ENCODE measurements at regions not wholly inside any gene's neighbourhood (a gene's known extent, or its start where the extent isn't known, plus 50 kb on each side); places are given as distances from the start of the nearest gene placed in this dataset.

DNA sequence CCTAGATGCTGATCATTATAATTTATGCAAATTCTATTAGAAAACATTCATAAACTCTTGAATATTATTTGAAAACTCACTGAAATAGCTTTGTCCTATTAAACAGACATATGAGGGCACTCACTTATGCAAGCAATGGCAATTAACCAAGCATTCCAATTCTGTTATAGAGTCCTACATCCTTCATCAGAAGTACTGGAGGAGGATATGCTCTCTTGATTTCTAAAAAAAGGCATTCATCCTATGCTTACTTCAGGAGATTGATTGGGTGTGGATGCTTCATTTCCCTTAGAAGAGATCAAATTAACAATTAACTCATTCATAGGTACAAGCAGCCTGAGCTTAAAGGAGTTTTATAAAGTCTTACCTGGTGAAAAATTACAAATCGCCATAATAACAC, 1317.2 kb downstream of the PCDH7 start:
- no peak for DNase-seq (ENCODE audit: low spot score)
- H3K27me3 Mint-ChIP-seq (ENCODE audit: unreplicated experiment): no peaks in the 10 kb centered on the region
- H3K36me3 Mint-ChIP-seq (ENCODE audit: low read depth, unreplicated experiment): no peaks in the 10 kb centered on the region
- no peak for TF ChIP-seq CTCF (IDR thresholded peaks at IDR 0.05; ENCODE audit: unreplicated experiment)
- H3K4me1 Mint-ChIP-seq (ENCODE audit: unreplicated experiment): peaks cover 12% of the 10 kb centered on the region
- no peak overlapping the region for H3K27ac Mint-ChIP-seq (ENCODE audit: unreplicated experiment)
- H3K9me3 Mint-ChIP-seq (ENCODE audit: unreplicated experiment): no peaks in the 10 kb centered on the region
- no peak overlapping the region for H3K4me3 Mint-ChIP-seq (ENCODE audit: unreplicated experiment)

GRCh38 chr4:32042486-32043247, 1322.5 kb downstream of the PCDH7 start:
- no peak overlapping the region for H3K4me3 Mint-ChIP-seq (ENCODE audit: unreplicated experiment)
- no peak for TF ChIP-seq CTCF (IDR thresholded peaks at IDR 0.05; ENCODE audit: unreplicated experiment)
- H3K9me3 Mint-ChIP-seq (ENCODE audit: unreplicated experiment): no peaks in the 10 kb centered on the region
- H3K36me3 Mint-ChIP-seq (ENCODE audit: low read depth, unreplicated experiment): no peaks in the 10 kb centered on the region
- DNase-seq (ENCODE audit: low spot score): no peak
- no peak overlapping the region for H3K27ac Mint-ChIP-seq (ENCODE audit: unreplicated experiment)
- H3K27me3 Mint-ChIP-seq (ENCODE audit: unreplicated experiment): peaks cover 2% of the 10 kb centered on the region
- peaks cover 12% of the 10 kb centered on the region for H3K4me1 Mint-ChIP-seq (ENCODE audit: unreplicated experiment)

- no peaks in the 10 kb centered on the region for H3K9me3 Mint-ChIP-seq (ENCODE audit: unreplicated experiment)
- peaks cover 11% of the 10 kb centered on the region for H3K4me1 Mint-ChIP-seq (ENCODE audit: unreplicated experiment)
- peaks cover 2% of the 10 kb centered on the region for H3K27me3 Mint-ChIP-seq (ENCODE audit: unreplicated experiment)
- DNase-seq (ENCODE audit: low spot score): no peak
- no peak for TF ChIP-seq CTCF (IDR thresholded peaks at IDR 0.05; ENCODE audit: unreplicated experiment)
- no peak overlapping the region for H3K4me3 Mint-ChIP-seq (ENCODE audit: unreplicated experiment)
- H3K27ac Mint-ChIP-seq (ENCODE audit: unreplicated experiment): no peak overlapping the region
- no peaks in the 10 kb centered on the region for H3K36me3 Mint-ChIP-seq (ENCODE audit: low read depth, unreplicated experiment)
Measured at GRCh38 chr4:32043248-32043633, 1323.1 kb downstream of the PCDH7 start.

GRCh38 chr4:32061916-32062315, 1341.7 kb downstream of the PCDH7 start:
- TF ChIP-seq CTCF (IDR thresholded peaks at IDR 0.05; ENCODE audit: unreplicated experiment): no peak
- no peak for DNase-seq (ENCODE audit: low spot score)
- Mint-ChIP-seq H3K4me1 (ENCODE audit: unreplicated experiment) (no peaks in the 10 kb centered on the region), H3K27me3 (ENCODE audit: unreplicated experiment) (peaks cover 4% of the 10 kb centered on the region), H3K36me3 (ENCODE audit: low read depth, unreplicated experiment) (no peaks in the 10 kb centered on the region), H3K27ac (ENCODE audit: unreplicated experiment) (no peak overlapping the region), H3K9me3 (ENCODE audit: unreplicated experiment) (no peaks in the 10 kb centered on the region), H3K4me3 (ENCODE audit: unreplicated experiment) (no peak overlapping the region)

- Mint-ChIP-seq H3K4me3 (ENCODE audit: unreplicated experiment) (no peak overlapping the region), H3K4me1 (ENCODE audit: unreplicated experiment) (no peaks in the 10 kb centered on the region), H3K27me3 (ENCODE audit: unreplicated experiment) (no peaks in the 10 kb centered on the region), H3K9me3 (ENCODE audit: unreplicated experiment) (no peaks in the 10 kb centered on the region), H3K27ac (ENCODE audit: unreplicated experiment) (no peak overlapping the region), H3K36me3 (ENCODE audit: low read depth, unreplicated experiment) (no peaks in the 10 kb centered on the region)
- no peak for DNase-seq (ENCODE audit: low spot score)
- no peak for TF ChIP-seq CTCF (IDR thresholded peaks at IDR 0.05; ENCODE audit: unreplicated experiment)
Measured at GRCh38 chr4:32073542-32073941, 1353.4 kb downstream of the PCDH7 start.

Data from endothelial cell (in vitro differentiated cells).